ENCODE measurements at regions not wholly inside any gene's neighbourhood (a gene's known extent, or its start where the extent isn't known, plus 50 kb on each side); places are given as distances from the start of the nearest gene placed in this dataset.

- no peak for DNase-seq (ENCODE audit: low read depth in 2 of 2)
Measured at GRCh38 chr2:118279005-118279404, 190.7 kb downstream of the INSIG2 start.

- no peak for DNase-seq (ENCODE audit: low read depth in 2 of 2)
Measured at GRCh38 chr2:118278046-118278445, 189.8 kb downstream of the INSIG2 start.

- no peak for DNase-seq (ENCODE audit: low read depth in 2 of 2)
Measured at GRCh38 chr2:118274841-118275510, 186.7 kb downstream of the INSIG2 start.

GRCh38 chr2:118272391-118272790 is 184.1 kb downstream of the INSIG2 start:
- DNase-seq (ENCODE audit: low read depth in 2 of 2), result no peak

GRCh38 chr2:118269408-118270051 is 181.3 kb downstream of the INSIG2 start:
- no peak for DNase-seq (ENCODE audit: low read depth in 2 of 2)

GRCh38 chr2:118268268-118268667 is 180.0 kb downstream of the INSIG2 start:
- no peak for DNase-seq (ENCODE audit: low read depth in 2 of 2)

GRCh38 chr2:118265873-118266455 is 177.7 kb downstream of the INSIG2 start:
- no peak for DNase-seq (ENCODE audit: low read depth in 2 of 2)

GRCh38 chr2:118264232-118264990 is 176.1 kb downstream of the INSIG2 start:
- DNase-seq (ENCODE audit: low read depth in 2 of 2), result no peak

- DNase-seq (ENCODE audit: low read depth in 2 of 2), result no peak
Measured at GRCh38 chr2:118257696-118258095, 169.4 kb downstream of the INSIG2 start.

GRCh38 chr2:118255771-118256372 is 167.6 kb downstream of the INSIG2 start:
- no peak for DNase-seq (ENCODE audit: low read depth in 2 of 2)

- no peak for DNase-seq (ENCODE audit: low read depth in 2 of 2)
Measured at GRCh38 chr2:118255301-118255700, 167.0 kb downstream of the INSIG2 start.

GRCh38 chr2:118254116-118254515 is 165.8 kb downstream of the INSIG2 start:
- DNase-seq (ENCODE audit: low read depth in 2 of 2), result no peak

GRCh38 chr2:118251427-118251826 is 163.2 kb downstream of the INSIG2 start:
- no peak for DNase-seq (ENCODE audit: low read depth in 2 of 2)

- DNase-seq (ENCODE audit: low read depth in 2 of 2), result no peak
Measured at GRCh38 chr2:118250463-118250862, 162.2 kb downstream of the INSIG2 start.

- DNase-seq (ENCODE audit: low read depth in 2 of 2), result no peak
Measured at GRCh38 chr2:118250001-118250400, 161.7 kb downstream of the INSIG2 start.

GRCh38 chr2:118249531-118249930 is 161.3 kb downstream of the INSIG2 start:
- no peak for DNase-seq (ENCODE audit: low read depth in 2 of 2)

- no peak for DNase-seq (ENCODE audit: low read depth in 2 of 2)
Measured at GRCh38 chr2:118246726-118247125, 158.5 kb downstream of the INSIG2 start.

- DNase-seq (ENCODE audit: low read depth in 2 of 2), result no peak
Measured at GRCh38 chr2:118246079-118246478, 157.8 kb downstream of the INSIG2 start.

- DNase-seq (ENCODE audit: low read depth in 2 of 2), result no peak
Measured at GRCh38 chr2:118244686-118245085, 156.4 kb downstream of the INSIG2 start.

- DNase-seq (ENCODE audit: low read depth in 2 of 2), result no peak
Measured at GRCh38 chr2:118243031-118243430, 154.8 kb downstream of the INSIG2 start.

GRCh38 chr2:118242216-118242615 is 153.9 kb downstream of the INSIG2 start:
- DNase-seq (ENCODE audit: low read depth in 2 of 2), result no peak

GRCh38 chr2:118241128-118241527 is 152.9 kb downstream of the INSIG2 start:
- no peak for DNase-seq (ENCODE audit: low read depth in 2 of 2)
